ENCODE measurements at regions not wholly inside any gene's neighbourhood (a gene's known extent, or its start where the extent isn't known, plus 50 kb on each side); places are given as distances from the start of the nearest gene placed in this dataset.

GRCh38 chr5:60209146-60209840 lies 315.8 kb upstream of the PDE4D start:
- DNase-seq: no peak
- Histone ChIP-seq H3K27me3 (ENCODE audit: insufficient read depth, low read length) (no peaks in the 10 kb centered on the region), H3K14ac (ENCODE audit: insufficient read depth, low read length) (no peak overlapping the region), H3T11ph (ENCODE audit: low read length) (no peak overlapping the region), H3K18ac (ENCODE audit: insufficient read length, low read depth, low read length) (no peak overlapping the region), H2BK12ac (ENCODE audit: insufficient read length, low read depth, low read length) (no peak overlapping the region), H4K8ac (replicated peaks; ENCODE audit: insufficient read length, low read depth, low read length) (no peak overlapping the region), H3K23me2 (ENCODE audit: insufficient read length, low read depth, low read length, poor library complexity, severe bottlenecking) (no peaks in the 10 kb centered on the region), H4K5ac (ENCODE audit: insufficient read length, low read depth, low read length) (no peak overlapping the region), H3K79me1 (ENCODE audit: insufficient read depth, low read depth, low read length, poor library complexity, severe bottlenecking) (no peaks in the 10 kb centered on the region), H2BK20ac (ENCODE audit: low read depth, low read length, poor library complexity, severe bottlenecking) (no peak overlapping the region), H2BK5ac (ENCODE audit: insufficient read length, low read length) (no peak overlapping the region), H3K4ac (ENCODE audit: low read depth, low read length) (no peak overlapping the region), H3K79me2 (ENCODE audit: insufficient read depth, low read length) (no peaks in the 10 kb centered on the region), H3K56ac (ENCODE audit: insufficient read length, low read depth, low read length) (no peak overlapping the region), H3K9me3 (ENCODE audit: control insufficient read depth, low read depth, low read length) (no peaks in the 10 kb centered on the region), H2AFZ (ENCODE audit: low read length) (no peak overlapping the region), H3K4me1 (ENCODE audit: insufficient read depth, low read length) (no peaks in the 10 kb centered on the region; the same call in 1 of the 2 replicates), H3K9ac (ENCODE audit: extremely low read depth, insufficient read length, low read length) (no peak overlapping the region), H3K27ac (ENCODE audit: insufficient read length, low read depth, low read length) (no peak overlapping the region), H3K4me2 (ENCODE audit: insufficient read depth, insufficient read length, low read length) (no peak overlapping the region), H2AK5ac (ENCODE audit: insufficient read length, low read length) (no peak overlapping the region), H4K20me1 (ENCODE audit: control insufficient read depth, insufficient read depth, insufficient read length) (no peaks in the 10 kb centered on the region), H4K91ac (ENCODE audit: insufficient read length, low read depth, low read length) (no peak overlapping the region), H2BK120ac (ENCODE audit: low read depth, low read length, poor library complexity, severe bottlenecking) (no peak overlapping the region), H3K23ac (ENCODE audit: insufficient read length, low read depth, low read length) (no peak overlapping the region), H2BK15ac (ENCODE audit: low read depth, low read length) (no peak overlapping the region)
- Mint-ChIP-seq H3K9me3 (no peaks in the 10 kb centered on the region), H3K4me1 (peaks cover 4 to 9% of the 10 kb centered on the region in 2 experiments), H3K4me3 (no peak overlapping the region), H3K27ac (no peak overlapping the region; a peak in 2 of 7 replicates), H3K36me3 (ENCODE audit: insufficient read depth in 1 of 3, low read depth in 3 of 3) (no peaks in the 10 kb centered on the region), H3K27me3 (ENCODE audit: low read depth) (no peaks in the 10 kb centered on the region)
- no CpG with 5 or more reads among the region's 5 CpGs for WGBS (ENCODE audit: extremely low coverage, insufficient read length, low lambda C conversion rate)
- no peak for TF ChIP-seq CTCF (conservative IDR thresholded peaks at IDR 0.05)

Measured in H9 (cell line).